ENCODE measurements at regions not wholly inside any gene's neighbourhood (a gene's known extent, or its start where the extent isn't known, plus 50 kb on each side); places are given as distances from the start of the nearest gene placed in this dataset.

DNA sequence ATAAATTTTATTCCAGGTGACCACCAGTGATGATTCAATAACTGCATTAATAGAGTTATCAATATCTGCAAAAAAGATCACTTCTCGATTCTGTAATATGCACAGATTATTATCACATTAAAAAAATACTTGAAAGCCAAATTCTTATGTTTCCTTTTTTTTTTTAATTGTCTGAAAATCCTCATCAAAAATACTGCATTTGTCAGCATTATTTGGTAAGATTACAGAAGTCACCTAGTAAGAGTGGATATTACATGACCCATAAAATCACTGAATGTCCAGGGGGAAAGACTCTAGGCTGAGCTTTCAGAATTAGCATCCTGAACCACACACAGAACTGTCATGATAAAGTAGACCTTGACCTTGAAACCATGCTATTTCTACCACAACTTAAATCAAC, 617.2 kb upstream of the CDH7 start:
- Histone ChIP-seq H3K9ac (ENCODE audit: low read depth, low read length) (no peak overlapping the region), H3K9me3 (replicated peaks; ENCODE audit: low read length) (peaks cover 2% of the 10 kb centered on the region), H3K4me1 (ENCODE audit: control insufficient read depth, insufficient read depth, low read length) (no peaks in the 10 kb centered on the region), H3K27me3 (ENCODE audit: control insufficient read depth, insufficient read depth, low read length) (no peaks in the 10 kb centered on the region), H3K36me3 (ENCODE audit: insufficient read depth, low read length) (no peaks in the 10 kb centered on the region), H3K4me2 (ENCODE audit: low read length) (no peak overlapping the region), H3K4me3 (ENCODE audit: low read length) (no peak overlapping the region)

DNA sequence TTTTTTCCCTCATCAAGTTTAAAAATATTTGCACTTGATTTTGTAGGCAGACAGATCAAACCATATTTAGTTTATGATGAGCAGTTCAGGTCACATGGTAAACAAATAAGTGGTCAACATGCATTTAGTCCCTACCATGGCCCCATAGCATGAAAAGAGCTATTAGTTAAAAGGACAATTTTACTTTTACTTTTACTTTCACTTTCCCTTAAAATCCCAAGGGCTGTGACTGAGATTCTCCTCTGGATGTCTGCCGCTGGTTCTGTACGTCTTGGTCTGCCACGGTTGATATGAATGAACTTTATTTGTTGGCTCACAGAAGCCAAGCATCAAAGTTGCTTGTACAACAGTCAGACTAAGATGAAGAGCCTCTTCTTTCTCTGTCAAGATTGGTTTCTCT, 626.2 kb upstream of the CDH7 start:
- peak overlapping the region; percentile 11 for H3K9ac ChIP-seq (ENCODE audit: low read depth, low read length)
- H3K9me3 ChIP-seq (replicated peaks; ENCODE audit: low read length), result peaks cover 5% of the 10 kb centered on the region
- no peak overlapping the region for H3K4me2 ChIP-seq (ENCODE audit: low read length)
- H3K4me3 ChIP-seq (ENCODE audit: low read length), result no peak overlapping the region
- no peaks in the 10 kb centered on the region for H3K36me3 ChIP-seq (ENCODE audit: insufficient read depth, low read length)
- no peaks in the 10 kb centered on the region for H3K27me3 ChIP-seq (ENCODE audit: control insufficient read depth, insufficient read depth, low read length)
- no peaks in the 10 kb centered on the region for H3K4me1 ChIP-seq (ENCODE audit: control insufficient read depth, insufficient read depth, low read length)

GRCh38 chr18:65103864-65104263, 646.9 kb upstream of the CDH7 start:
- H3K4me1 ChIP-seq (ENCODE audit: control insufficient read depth, insufficient read depth, low read length), result no peaks in the 10 kb centered on the region
- H3K4me3 ChIP-seq (ENCODE audit: low read length), result no peak overlapping the region
- H3K9ac ChIP-seq (ENCODE audit: low read depth, low read length), result no peak overlapping the region
- H3K27me3 ChIP-seq (ENCODE audit: control insufficient read depth, insufficient read depth, low read length), result no peaks in the 10 kb centered on the region
- no peaks in the 10 kb centered on the region for H3K36me3 ChIP-seq (ENCODE audit: insufficient read depth, low read length)
- H3K4me2 ChIP-seq (ENCODE audit: low read length), result no peak overlapping the region
- peaks cover 7% of the 10 kb centered on the region for H3K9me3 ChIP-seq (replicated peaks; ENCODE audit: low read length)

GRCh38 chr18:65093346-65093745, 657.5 kb upstream of the CDH7 start:
- H3K4me3 ChIP-seq (ENCODE audit: low read length), result no peak overlapping the region
- no peaks in the 10 kb centered on the region for H3K27me3 ChIP-seq (ENCODE audit: control insufficient read depth, insufficient read depth, low read length)
- no peaks in the 10 kb centered on the region for H3K36me3 ChIP-seq (ENCODE audit: insufficient read depth, low read length)
- H3K9me3 ChIP-seq (replicated peaks; ENCODE audit: low read length), result no peaks in the 10 kb centered on the region
- H3K4me2 ChIP-seq (ENCODE audit: low read length), result no peak overlapping the region
- no peaks in the 10 kb centered on the region for H3K4me1 ChIP-seq (ENCODE audit: control insufficient read depth, insufficient read depth, low read length)
- no peak overlapping the region for H3K9ac ChIP-seq (ENCODE audit: low read depth, low read length)

DNA sequence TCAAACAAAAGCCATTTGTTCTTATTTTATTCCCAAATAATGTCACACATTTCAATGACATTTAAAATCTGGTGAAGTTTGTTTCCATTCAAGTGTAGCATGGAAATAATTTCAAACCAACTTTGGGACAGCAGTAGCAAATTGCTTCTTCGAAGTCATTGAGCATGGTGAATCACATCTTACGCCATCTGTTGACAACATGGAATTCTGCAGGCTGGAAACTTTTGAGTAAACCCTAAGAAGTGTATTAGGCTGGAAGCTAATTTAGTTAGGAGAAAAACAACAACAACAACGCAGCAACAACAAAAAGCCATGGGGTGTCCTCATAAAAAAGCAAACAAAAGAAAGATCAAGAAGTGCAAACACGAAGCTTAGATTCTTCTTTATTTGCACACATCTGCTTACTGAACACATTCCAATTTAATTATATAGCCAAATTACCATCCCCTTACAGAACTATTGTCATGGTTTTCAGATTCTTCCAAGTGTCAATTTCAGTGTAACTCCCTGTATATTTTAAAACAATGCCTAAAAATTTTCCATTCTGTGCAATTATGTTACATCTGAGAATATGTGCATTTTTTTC, 659.0 kb upstream of the CDH7 start:
- H3K9ac ChIP-seq (ENCODE audit: low read depth, low read length), result no peak overlapping the region
- H3K4me2 ChIP-seq (ENCODE audit: low read length), result no peak overlapping the region
- H3K4me1 ChIP-seq (ENCODE audit: control insufficient read depth, insufficient read depth, low read length), result no peaks in the 10 kb centered on the region
- H3K27me3 ChIP-seq (ENCODE audit: control insufficient read depth, insufficient read depth, low read length), result no peaks in the 10 kb centered on the region
- no peaks in the 10 kb centered on the region for H3K36me3 ChIP-seq (ENCODE audit: insufficient read depth, low read length)
- H3K4me3 ChIP-seq (ENCODE audit: low read length), result no peak overlapping the region
- H3K9me3 ChIP-seq (replicated peaks; ENCODE audit: low read length), result no peaks in the 10 kb centered on the region

DNA sequence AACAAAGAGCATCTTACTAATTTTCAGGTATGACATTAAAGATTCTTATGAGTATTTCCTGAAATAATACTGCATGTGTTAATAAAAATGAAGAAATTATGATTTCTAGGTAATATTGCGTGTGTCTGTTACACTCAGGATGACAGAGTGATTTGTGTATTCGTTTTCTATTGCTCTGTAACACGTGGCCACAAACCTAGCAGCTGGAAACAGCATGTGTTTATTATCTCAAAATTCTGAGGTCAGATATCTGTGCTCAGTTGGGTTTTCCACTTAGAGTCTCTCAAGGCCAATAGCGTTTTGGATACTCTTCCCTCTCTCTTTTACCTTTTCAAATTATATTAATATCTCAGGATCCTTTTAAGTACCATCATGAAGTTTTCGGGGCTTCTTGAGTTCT, 667.9 kb upstream of the CDH7 start:
- no peak overlapping the region for H3K4me2 ChIP-seq (ENCODE audit: low read length)
- no peaks in the 10 kb centered on the region for H3K36me3 ChIP-seq (ENCODE audit: insufficient read depth, low read length)
- H3K27me3 ChIP-seq (ENCODE audit: control insufficient read depth, insufficient read depth, low read length), result no peaks in the 10 kb centered on the region
- H3K9me3 ChIP-seq (replicated peaks; ENCODE audit: low read length), result peaks cover 5% of the 10 kb centered on the region
- H3K4me1 ChIP-seq (ENCODE audit: control insufficient read depth, insufficient read depth, low read length), result no peaks in the 10 kb centered on the region
- no peak overlapping the region for H3K9ac ChIP-seq (ENCODE audit: low read depth, low read length)
- H3K4me3 ChIP-seq (ENCODE audit: low read length), result no peak overlapping the region

GRCh38 chr18:65081786-65082185, 669.0 kb upstream of the CDH7 start:
- no peaks in the 10 kb centered on the region for H3K36me3 ChIP-seq (ENCODE audit: insufficient read depth, low read length)
- H3K27me3 ChIP-seq (ENCODE audit: control insufficient read depth, insufficient read depth, low read length), result no peaks in the 10 kb centered on the region
- no peaks in the 10 kb centered on the region for H3K4me1 ChIP-seq (ENCODE audit: control insufficient read depth, insufficient read depth, low read length)
- H3K9me3 ChIP-seq (replicated peaks; ENCODE audit: low read length), result peaks cover 5% of the 10 kb centered on the region
- H3K4me3 ChIP-seq (ENCODE audit: low read length), result no peak overlapping the region
- no peak overlapping the region for H3K9ac ChIP-seq (ENCODE audit: low read depth, low read length)
- no peak overlapping the region for H3K4me2 ChIP-seq (ENCODE audit: low read length)

DNA sequence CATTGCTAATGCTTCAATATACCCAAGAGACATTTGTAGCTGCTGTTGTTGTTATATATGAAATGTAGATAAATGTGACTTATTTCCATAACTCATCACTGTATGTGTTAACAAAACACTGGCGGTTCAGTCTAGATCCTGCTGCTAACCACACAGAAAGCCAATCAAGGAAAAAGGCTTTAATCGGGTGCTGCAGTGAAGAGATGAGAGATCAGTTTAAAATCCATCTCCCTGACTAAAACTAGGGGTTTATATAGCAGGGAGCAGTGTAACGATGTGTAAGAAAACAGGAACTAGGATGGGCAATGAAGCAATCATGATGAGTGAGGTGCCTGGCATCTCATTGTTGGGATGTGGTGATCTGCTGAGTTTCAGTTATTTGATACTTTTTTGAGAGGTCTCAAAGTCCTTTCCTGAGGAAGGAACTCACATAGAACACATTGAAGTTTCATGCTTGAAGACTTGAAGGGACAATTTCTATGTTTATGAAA, 677.7 kb upstream of the CDH7 start:
- no peaks in the 10 kb centered on the region for H3K9me3 ChIP-seq (replicated peaks; ENCODE audit: low read length)

DNA sequence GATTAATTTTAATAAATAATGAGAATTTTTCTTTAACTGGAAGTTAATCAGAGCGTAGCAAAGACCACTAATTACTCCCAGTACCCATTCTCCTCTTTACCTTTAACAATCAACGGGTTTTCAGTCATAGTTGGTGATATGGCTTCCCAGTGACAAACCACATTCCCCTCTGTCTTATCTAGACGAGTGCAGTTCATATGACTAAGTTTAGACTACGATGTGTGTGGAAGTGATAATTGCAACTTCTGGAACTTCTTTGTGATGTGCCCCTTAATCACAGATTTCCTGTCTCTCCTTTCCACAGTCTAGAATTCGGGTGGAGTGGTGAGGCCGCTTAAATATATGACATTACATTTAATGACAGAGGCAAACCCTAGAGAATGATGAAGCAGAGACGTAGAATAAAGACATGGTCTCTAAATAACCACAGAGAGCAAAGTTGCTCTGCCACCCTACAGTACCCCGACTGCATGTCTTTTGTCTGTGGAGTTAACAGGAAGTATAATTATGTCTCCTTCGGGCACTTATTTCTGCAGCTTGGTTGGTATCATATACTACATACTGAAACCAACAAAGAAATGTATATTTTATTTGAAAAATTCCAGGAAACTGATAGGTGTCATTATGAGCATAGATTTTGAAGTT, 693.3 kb upstream of the CDH7 start:
- Histone ChIP-seq H3K9ac (ENCODE audit: low read depth, low read length) (no peak overlapping the region), H3K4me3 (ENCODE audit: low read length) (no peak overlapping the region), H3K36me3 (ENCODE audit: insufficient read depth, low read length) (no peaks in the 10 kb centered on the region), H3K4me1 (ENCODE audit: control insufficient read depth, insufficient read depth, low read length) (no peaks in the 10 kb centered on the region), H3K4me2 (ENCODE audit: low read length) (no peak overlapping the region), H3K27me3 (ENCODE audit: control insufficient read depth, insufficient read depth, low read length) (no peaks in the 10 kb centered on the region), H3K9me3 (replicated peaks; ENCODE audit: low read length) (peaks cover 2% of the 10 kb centered on the region)

More for the DNA sequence above, 677.7 kb upstream of the CDH7 start:
- Histone ChIP-seq H3K36me3 (ENCODE audit: insufficient read depth, low read length) (no peaks in the 10 kb centered on the region), H3K27me3 (ENCODE audit: control insufficient read depth, insufficient read depth, low read length) (no peaks in the 10 kb centered on the region), H3K4me3 (ENCODE audit: low read length) (no peak overlapping the region), H3K4me1 (ENCODE audit: control insufficient read depth, insufficient read depth, low read length) (no peaks in the 10 kb centered on the region), H3K9ac (ENCODE audit: low read depth, low read length) (no peak overlapping the region), H3K4me2 (ENCODE audit: low read length) (no peak overlapping the region)

- H3K27me3 ChIP-seq (ENCODE audit: control insufficient read depth, insufficient read depth, low read length), result no peaks in the 10 kb centered on the region
- H3K4me1 ChIP-seq (ENCODE audit: control insufficient read depth, insufficient read depth, low read length), result no peaks in the 10 kb centered on the region
- H3K4me3 ChIP-seq (ENCODE audit: low read length), result no peak overlapping the region
- no peaks in the 10 kb centered on the region for H3K36me3 ChIP-seq (ENCODE audit: insufficient read depth, low read length)
- no peak overlapping the region for H3K9ac ChIP-seq (ENCODE audit: low read depth, low read length)
- no peak overlapping the region for H3K4me2 ChIP-seq (ENCODE audit: low read length)
- peaks cover 2% of the 10 kb centered on the region for H3K9me3 ChIP-seq (replicated peaks; ENCODE audit: low read length)
These were observed 694.2 kb upstream of the CDH7 start for GRCh38 chr18:65056575-65056974.

DNA sequence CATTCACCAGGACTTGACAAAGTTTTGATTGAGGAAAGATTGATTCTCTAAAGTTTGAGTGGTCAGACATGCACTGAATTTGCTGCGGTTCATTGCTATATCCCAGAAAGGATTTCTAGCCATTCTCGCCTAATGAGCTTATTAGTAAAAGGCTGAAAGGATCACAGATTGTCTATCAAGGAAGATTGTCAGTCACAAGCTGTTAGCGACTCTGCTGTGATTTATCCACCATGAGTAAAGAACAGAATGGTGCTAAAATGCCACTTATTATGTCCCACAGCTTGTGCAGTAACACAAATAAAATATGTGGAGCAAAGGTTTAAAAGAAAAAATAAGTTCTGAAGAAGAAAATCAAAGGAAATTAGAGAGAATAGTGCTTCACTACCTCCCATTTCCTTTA, 701.2 kb upstream of the CDH7 start:
- H3K4me1 ChIP-seq (ENCODE audit: control insufficient read depth, insufficient read depth, low read length), result no peaks in the 10 kb centered on the region
- no peak overlapping the region for H3K9ac ChIP-seq (ENCODE audit: low read depth, low read length)
- H3K4me3 ChIP-seq (ENCODE audit: low read length), result no peak overlapping the region
- H3K4me2 ChIP-seq (ENCODE audit: low read length), result no peak overlapping the region
- H3K36me3 ChIP-seq (ENCODE audit: insufficient read depth, low read length), result no peaks in the 10 kb centered on the region
- no peaks in the 10 kb centered on the region for H3K27me3 ChIP-seq (ENCODE audit: control insufficient read depth, insufficient read depth, low read length)
- no peaks in the 10 kb centered on the region for H3K9me3 ChIP-seq (replicated peaks; ENCODE audit: low read length)

DNA sequence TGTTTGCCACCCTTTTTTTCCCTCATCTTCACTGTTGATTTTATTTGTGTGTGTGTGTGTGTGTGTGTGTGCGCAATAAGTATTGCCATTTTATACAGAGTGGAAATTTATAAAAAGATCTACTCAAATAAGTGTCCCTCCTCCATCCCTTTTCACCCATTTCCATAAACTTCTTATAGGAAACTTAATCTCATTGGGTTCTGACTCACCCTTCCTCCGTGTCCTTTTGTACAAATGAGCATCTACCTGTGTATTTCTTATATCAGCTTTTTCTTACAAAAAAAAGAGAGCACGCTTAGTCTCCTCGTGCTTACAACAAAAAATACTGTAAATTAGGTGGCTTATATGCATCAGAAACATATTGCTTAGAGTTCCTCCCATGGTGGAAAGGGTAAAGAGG, 711.2 kb upstream of the CDH7 start:
- Histone ChIP-seq H3K4me3 (ENCODE audit: low read length) (no peak overlapping the region), H3K9me3 (replicated peaks; ENCODE audit: low read length) (no peaks in the 10 kb centered on the region), H3K36me3 (ENCODE audit: insufficient read depth, low read length) (no peaks in the 10 kb centered on the region), H3K27me3 (ENCODE audit: control insufficient read depth, insufficient read depth, low read length) (no peaks in the 10 kb centered on the region), H3K4me1 (ENCODE audit: control insufficient read depth, insufficient read depth, low read length) (no peaks in the 10 kb centered on the region), H3K4me2 (ENCODE audit: low read length) (no peak overlapping the region), H3K9ac (ENCODE audit: low read depth, low read length) (no peak overlapping the region)
